A549 (cell line): ENCODE measurements at regions not wholly inside any gene's neighbourhood (a gene's known extent, or its start where the extent isn't known, plus 50 kb on each side); places are given as distances from the start of the nearest gene placed in this dataset.

Experiments used
- ATAC-seq, 2 experiments: fragments of 200-7000 bp in 1 of 2; fragments of >200 bp in 1 of 2; cut with Nextera tagmentation in 1 of 2; cut with Tn5 transposase in 1 of 2; 3 replicates each; pipeline versions ENCODE4 v1.8.0 to v1.9.1; 2018 to 2020; ENCODE audit warnings: mild to moderate bottlenecking in 1 of 2, moderate library complexity in 1 of 2
- CTCF ChIA-PET: fragments of 300-600 bp; sonication (Branson Sonifier 250); formaldehyde crosslinking; extraction: SDS; loops from one replicate; lab custom pipeline; 2021; ENCODE audit warnings: antibody characterized with exemption, inconsistent platforms; lab: Yijun Ruan, JAX
- POLR2A ChIA-PET: fragments of 350-600 bp; formaldehyde crosslinking; extraction: SDS; loops from one replicate; lab custom pipeline; 2021; ENCODE audit warnings: antibody characterized with exemption, inconsistent platforms; lab: Yijun Ruan, JAX
- DNase-seq, 2 experiments: peaks; one replicate each; pipeline versions ENCODE4 v3.0.0 to v3.0.0-alpha.2; 2011 to 2016; ENCODE audit warnings: low read depth in 1 of 2, low spot score in 1 of 2
- FAIRE-seq: peaks from 2 replicates; lab custom pipeline; 2011; peaks lifted over from hg19 to GRCh38; lab: Jason Lieb, UNC
- H3K27ac ChIP-seq, 2 experiments: fragments of >200 bp; sonication (Bioruptor Twin); formaldehyde crosslinking; 3 replicates each; pipeline ENCODE4 v1.5.1; 2016 to 2017
- H3K4me1 ChIP-seq: fragments of >200 bp; sonication (Bioruptor Twin); formaldehyde crosslinking; 3 replicates; pipeline ENCODE4 v1.6.1; 2016
- H3K4me2 ChIP-seq: fragments of >200 bp; sonication (Bioruptor Twin); formaldehyde crosslinking; 3 replicates; pipeline ENCODE4 v1.6.1; 2016
- H3K4me3 ChIP-seq: fragments of >200 bp; sonication (Bioruptor Twin); formaldehyde crosslinking; 3 replicates; pipeline ENCODE4 v1.5.1; 2016
- H3K9me3 ChIP-seq: fragments of >200 bp; sonication (Bioruptor Twin); formaldehyde crosslinking; 3 replicates; pipeline ENCODE4 v1.6.1; 2016
- BHLHE40 ChIP-seq: IDR thresholded peaks from 2 replicates; pipeline ENCODE4 v1.6.1; 2012; ENCODE audit warnings: low read depth, low read length, inconsistent platforms
- CBX2 ChIP-seq: fragments of 200-600 bp; sonication (generic); IDR thresholded peaks from 2 replicates; pipeline ENCODE4 v1.6.1; 2016; ENCODE audit warnings: low read depth, mild to moderate bottlenecking, borderline replicate concordance
- CBX8 ChIP-seq: fragments of 200-600 bp; sonication (generic); IDR thresholded peaks from 2 replicates; pipeline ENCODE4 v1.6.1; 2016
- CHD2 ChIP-seq: fragments of 150-350 bp; IDR thresholded peaks from 2 replicates; pipeline ENCODE4 v1.6.1; 2014; ENCODE audit warnings: low read length; ENCODE audit not compliant: partially characterized antibody
- EHMT2 ChIP-seq: fragments of 200-600 bp; sonication (generic); IDR thresholded peaks from 2 replicates; pipeline ENCODE4 v1.6.1; 2016; ENCODE audit warnings: antibody characterized with exemption, low read depth, mild to moderate bottlenecking, moderate library complexity
- EP300 ChIP-seq, 2 experiments: fragments of >200 bp; sonication (Bioruptor Twin); formaldehyde crosslinking; IDR thresholded peaks; 2 replicates in 1 of 2; 3 replicates in 1 of 2; pipeline ENCODE4 v1.6.1; 2016 to 2017
- FOXS1 ChIP-seq: fragments of 250-450 bp; sonication (Bioruptor Pico); IDR thresholded peaks from 2 replicates; pipeline ENCODE4 v1.5.0; 2020; ENCODE audit warnings: mild to moderate bottlenecking, moderate library complexity
- GATA3 ChIP-seq: IDR thresholded peaks from 2 replicates; pipeline ENCODE4 v1.6.1; 2012; ENCODE audit warnings: borderline replicate concordance
- HEYL ChIP-seq: fragments of 250-450 bp; sonication (Bioruptor Pico); IDR thresholded peaks from 2 replicates; pipeline ENCODE4 v1.8.0; 2021; ENCODE audit warnings: mild to moderate bottlenecking, moderate library complexity
- HMGXB4 ChIP-seq: fragments of 250-450 bp; sonication (Bioruptor Pico); IDR thresholded peaks from 2 replicates; pipeline ENCODE4 v1.5.0; 2021; ENCODE audit warnings: mild to moderate bottlenecking, moderate library complexity, borderline replicate concordance
- HOXA7 ChIP-seq: fragments of 250-450 bp; sonication (Bioruptor Pico); IDR thresholded peaks from 2 replicates; pipeline ENCODE4 v1.5.0; 2020; ENCODE audit warnings: mild to moderate bottlenecking, moderate library complexity
- HOXB13 ChIP-seq: fragments of 250-450 bp; sonication (Bioruptor Pico); IDR thresholded peaks from 2 replicates; pipeline ENCODE4 v1.5.0; 2020; ENCODE audit warnings: low read depth, mild to moderate bottlenecking, moderate library complexity
- JUNB ChIP-seq: fragments of >200 bp; sonication (Bioruptor Twin); formaldehyde crosslinking; IDR thresholded peaks from 2 replicates; pipeline ENCODE4 v1.6.1; 2016
- KDM1A ChIP-seq: fragments of 200-600 bp; sonication (generic); IDR thresholded peaks from 2 replicates; pipeline ENCODE4 v1.6.1; 2016; ENCODE audit warnings: low read depth, mild to moderate bottlenecking
- KDM5A ChIP-seq: fragments of 200-600 bp; sonication (generic); IDR thresholded peaks from 2 replicates; pipeline ENCODE4 v1.6.1; 2016; ENCODE audit warnings: antibody characterized with exemption, mild to moderate bottlenecking
- MAFK ChIP-seq: fragments of 450-650 bp; IDR thresholded peaks from 2 replicates; pipeline ENCODE4 v1.6.1; 2014; ENCODE audit not compliant: partially characterized antibody
- MAZ ChIP-seq: fragments of 150-350 bp; IDR thresholded peaks from 2 replicates; pipeline ENCODE4 v1.6.1; 2014; ENCODE audit warnings: antibody characterized with exemption, low read depth, low read length, borderline replicate concordance
- MYC ChIP-seq: IDR thresholded peaks from 2 replicates; pipeline ENCODE4 v1.6.1; 2012; ENCODE audit warnings: mild to moderate bottlenecking, inconsistent platforms, low read length, improper control_type of control experiment, borderline replicate concordance
- NPAS2 ChIP-seq: fragments of 250-450 bp; sonication (Bioruptor Pico); IDR thresholded peaks from 2 replicates; pipeline ENCODE4 v1.8.0; 2022; ENCODE audit warnings: mild to moderate bottlenecking, moderate library complexity, borderline replicate concordance
- NR3C1 ChIP-seq: fragments of >200 bp; sonication (Bioruptor Twin); formaldehyde crosslinking; IDR thresholded peaks from 3 replicates; pipeline ENCODE4 v1.6.1; 2017
- PHF8 ChIP-seq: fragments of 200-600 bp; sonication (generic); IDR thresholded peaks from 2 replicates; pipeline ENCODE4 v1.6.1; 2016; ENCODE audit warnings: low read depth, mild to moderate bottlenecking, antibody characterized with exemption, moderate library complexity, borderline replicate concordance
- POLR2A ChIP-seq: IDR thresholded peaks from 2 replicates; pipeline ENCODE4 v1.6.1; 2012; ENCODE audit warnings: mild to moderate bottlenecking, low read length
- POLR2AphosphoS2 ChIP-seq: conservative IDR thresholded peaks from 2 replicates; pipeline ENCODE4 v1.6.1; 2012; ENCODE audit warnings: low read length, improper control_type of control experiment, inconsistent platforms
- RAD21 ChIP-seq, 2 experiments: fragments of >200 bp in 1 of 2; sonication (Bioruptor Twin) in 1 of 2; formaldehyde crosslinking in 1 of 2; IDR thresholded peaks in 1 of 2; conservative IDR thresholded peaks in 1 of 2; 2 replicates in 1 of 2; 3 replicates in 1 of 2; pipeline ENCODE4 v1.6.1; 2012 to 2018; ENCODE audit warnings: inconsistent platforms in 1 of 2
- RFX5 ChIP-seq: fragments of 450-650 bp; IDR thresholded peaks from 2 replicates; pipeline ENCODE4 v1.7.1; 2014; ENCODE audit warnings: antibody characterized with exemption, mild to moderate bottlenecking, moderate library complexity
- SMC3 ChIP-seq: fragments of >200 bp; sonication (Bioruptor Twin); formaldehyde crosslinking; IDR thresholded peaks from 3 replicates; pipeline ENCODE4 v1.6.1; 2018; ENCODE audit warnings: inconsistent platforms
- SREBF2 ChIP-seq: fragments of 450-650 bp; IDR thresholded peaks from 2 replicates; pipeline ENCODE4 v1.6.1; 2014; ENCODE audit warnings: mild to moderate bottlenecking, moderate library complexity
- TP53 ChIP-seq: fragments of 250-450 bp; sonication (Bioruptor Pico); IDR thresholded peaks from 2 replicates; pipeline ENCODE4 v1.5.0; 2021; ENCODE audit warnings: mild to moderate bottlenecking, moderate library complexity
- ZNF302 ChIP-seq: fragments of 250-450 bp; sonication (Bioruptor Pico); IDR thresholded peaks from 2 replicates; pipeline ENCODE4 v1.9.0; 2021; ENCODE audit warnings: inconsistent platforms, mild to moderate bottlenecking, moderate library complexity
- ZSCAN20 ChIP-seq: fragments of 250-450 bp; sonication (Bioruptor Pico); IDR thresholded peaks from 2 replicates; pipeline ENCODE4 v1.8.0; 2022; ENCODE audit warnings: mild to moderate bottlenecking, moderate library complexity
- WGBS: methylation state at CpG from one replicate; pipeline ENCODE4 v1.1.6; 2017; ENCODE audit errors: missing lambda C conversion rate; 5-methylcytosine and 5-hydroxymethylcytosine counted together
- TF ChIP-seq, protein P1 (sequence below): fragments of >200 bp; sonication (Bioruptor Twin); formaldehyde crosslinking; IDR thresholded peaks from 2 replicates; pipeline ENCODE4 v1.6.1; 2016
- TF ChIP-seq, protein P2 (sequence below): fragments of 450-650 bp; IDR thresholded peaks from 2 replicates; pipeline ENCODE4 v1.6.1; 2014; ENCODE audit warnings: antibody characterized with exemption
- TF ChIP-seq, protein P3 (sequence below): IDR thresholded peaks from 2 replicates; pipeline ENCODE4 v1.6.1; 2012; ENCODE audit warnings: low read depth, borderline replicate concordance
- TF ChIP-seq, protein P4 (sequence below): fragments of 200-600 bp; sonication (generic); IDR thresholded peaks from 2 replicates; pipeline ENCODE4 v1.6.1; 2016; ENCODE audit warnings: antibody characterized with exemption, mild to moderate bottlenecking, moderate library complexity

GRCh38 chr3:118736107-118736506, 298.5 kb downstream of the IGSF11 start:
- DNase-seq (no peak), FAIRE-seq (no peak), ATAC-seq (no peak)
- ChIA-PET CTCF (no interaction called here), POLR2A (no interaction called here)
- Histone ChIP-seq H3K4me3 (no peak overlapping the region), H3K4me2 (no peak overlapping the region), H3K9me3 (no peaks in the 10 kb centered on the region), H3K27ac (no peak overlapping the region), H3K4me1 (no peaks in the 10 kb centered on the region)
- WGBS = 0% methylated on average over 2 of the region's 2 CpGs
- TF ChIP-seq NPAS2 (CRISPR knock-in tag) = no peak
- no peak for TF ChIP-seq POLR2A
- no peak for TF ChIP-seq PHF8
- TF ChIP-seq RAD21 (conservative IDR thresholded peaks at IDR 0.05 in 1 of 2, IDR thresholded peaks at IDR 0.05 in 1 of 2) = no peak
- no peak for TF ChIP-seq HEYL (CRISPR knock-in tag)
- no peak for TF ChIP-seq CBX8
- no peak for TF ChIP-seq MAZ
- no peak for TF ChIP-seq HMGXB4 (CRISPR knock-in tag)
- TF ChIP-seq HOXA7 (CRISPR knock-in tag) = no peak
- no peak for TF ChIP-seq ZSCAN20 (CRISPR knock-in tag)
- TF ChIP-seq, protein P1, sequence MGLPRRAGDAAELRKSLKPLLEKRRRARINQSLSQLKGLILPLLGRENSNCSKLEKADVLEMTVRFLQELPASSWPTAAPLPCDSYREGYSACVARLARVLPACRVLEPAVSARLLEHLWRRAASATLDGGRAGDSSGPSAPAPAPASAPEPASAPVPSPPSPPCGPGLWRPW = no peak
- no peak for TF ChIP-seq MYC
- TF ChIP-seq CBX2 = no peak
- no peak for TF ChIP-seq EP300 (IDR thresholded peaks at IDR 0.05)
- TF ChIP-seq, protein P2, sequence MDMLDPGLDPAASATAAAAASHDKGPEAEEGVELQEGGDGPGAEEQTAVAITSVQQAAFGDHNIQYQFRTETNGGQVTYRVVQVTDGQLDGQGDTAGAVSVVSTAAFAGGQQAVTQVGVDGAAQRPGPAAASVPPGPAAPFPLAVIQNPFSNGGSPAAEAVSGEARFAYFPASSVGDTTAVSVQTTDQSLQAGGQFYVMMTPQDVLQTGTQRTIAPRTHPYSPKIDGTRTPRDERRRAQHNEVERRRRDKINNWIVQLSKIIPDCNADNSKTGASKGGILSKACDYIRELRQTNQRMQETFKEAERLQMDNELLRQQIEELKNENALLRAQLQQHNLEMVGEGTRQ = no peak
- no peak for TF ChIP-seq CHD2
- TF ChIP-seq EHMT2 = no peak
- TF ChIP-seq HOXB13 (CRISPR knock-in tag) = no peak
- TF ChIP-seq ZNF302 (CRISPR knock-in tag) = no peak

DNA sequence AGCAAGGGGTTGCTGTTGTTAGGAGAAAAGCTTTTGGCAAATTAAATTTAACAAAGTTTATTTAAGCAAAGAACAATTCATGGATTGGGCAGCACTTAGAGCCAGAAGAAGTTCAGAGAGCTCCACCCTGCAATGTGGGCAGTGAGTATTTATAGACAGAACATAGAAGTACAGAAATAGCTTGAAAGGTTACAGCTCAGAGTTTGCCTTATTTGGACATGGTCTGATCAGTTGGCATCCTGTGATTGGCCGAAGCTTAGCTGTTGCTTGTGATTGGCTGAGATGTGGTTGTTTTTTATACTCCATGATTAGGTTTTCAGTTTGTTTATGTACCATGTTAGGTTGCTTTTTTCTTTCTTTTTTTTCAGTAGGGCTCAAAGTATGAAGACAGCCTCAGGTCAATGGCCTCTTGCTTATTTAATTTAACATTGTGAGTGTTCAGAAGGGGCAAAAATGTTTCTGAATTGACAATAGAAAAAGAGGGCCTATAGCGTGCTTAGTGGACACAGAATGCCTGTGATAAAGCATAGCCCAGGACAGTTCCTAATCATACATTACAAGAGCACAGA, 293.8 kb downstream of the IGSF11 start:
- no peak for DNase-seq
- no peaks in the 10 kb centered on the region for H3K4me1 ChIP-seq
- H3K27ac ChIP-seq = no peak overlapping the region
- no peak for ATAC-seq
- no peak overlapping the region for H3K4me3 ChIP-seq
- no peak for FAIRE-seq
- 4% methylated on average over 2 of the region's 2 CpGs for WGBS
- ChIA-PET CTCF (no interaction called here), POLR2A (no interaction called here)
- H3K4me2 ChIP-seq = no peak overlapping the region
- TF ChIP-seq KDM5A (no peak), KDM1A (no peak), MAFK (no peak), POLR2AphosphoS2 (no peak), CBX8 (no peak), BHLHE40 (no peak), JUNB (no peak), EP300 (IDR thresholded peaks at IDR 0.05) (no peak), SREBF2 (no peak), CBX2 (no peak), RFX5 (no peak), TP53 (no peak), NR3C1 (no peak), SMC3 (no peak), GATA3 (no peak), MAZ (no peak), FOXS1 (CRISPR knock-in tag) (no peak), EHMT2 (no peak)
- TF ChIP-seq, protein P3, sequence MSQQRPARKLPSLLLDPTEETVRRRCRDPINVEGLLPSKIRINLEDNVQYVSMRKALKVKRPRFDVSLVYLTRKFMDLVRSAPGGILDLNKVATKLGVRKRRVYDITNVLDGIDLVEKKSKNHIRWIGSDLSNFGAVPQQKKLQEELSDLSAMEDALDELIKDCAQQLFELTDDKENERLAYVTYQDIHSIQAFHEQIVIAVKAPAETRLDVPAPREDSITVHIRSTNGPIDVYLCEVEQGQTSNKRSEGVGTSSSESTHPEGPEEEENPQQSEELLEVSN = no peak
- TF ChIP-seq, protein P4, sequence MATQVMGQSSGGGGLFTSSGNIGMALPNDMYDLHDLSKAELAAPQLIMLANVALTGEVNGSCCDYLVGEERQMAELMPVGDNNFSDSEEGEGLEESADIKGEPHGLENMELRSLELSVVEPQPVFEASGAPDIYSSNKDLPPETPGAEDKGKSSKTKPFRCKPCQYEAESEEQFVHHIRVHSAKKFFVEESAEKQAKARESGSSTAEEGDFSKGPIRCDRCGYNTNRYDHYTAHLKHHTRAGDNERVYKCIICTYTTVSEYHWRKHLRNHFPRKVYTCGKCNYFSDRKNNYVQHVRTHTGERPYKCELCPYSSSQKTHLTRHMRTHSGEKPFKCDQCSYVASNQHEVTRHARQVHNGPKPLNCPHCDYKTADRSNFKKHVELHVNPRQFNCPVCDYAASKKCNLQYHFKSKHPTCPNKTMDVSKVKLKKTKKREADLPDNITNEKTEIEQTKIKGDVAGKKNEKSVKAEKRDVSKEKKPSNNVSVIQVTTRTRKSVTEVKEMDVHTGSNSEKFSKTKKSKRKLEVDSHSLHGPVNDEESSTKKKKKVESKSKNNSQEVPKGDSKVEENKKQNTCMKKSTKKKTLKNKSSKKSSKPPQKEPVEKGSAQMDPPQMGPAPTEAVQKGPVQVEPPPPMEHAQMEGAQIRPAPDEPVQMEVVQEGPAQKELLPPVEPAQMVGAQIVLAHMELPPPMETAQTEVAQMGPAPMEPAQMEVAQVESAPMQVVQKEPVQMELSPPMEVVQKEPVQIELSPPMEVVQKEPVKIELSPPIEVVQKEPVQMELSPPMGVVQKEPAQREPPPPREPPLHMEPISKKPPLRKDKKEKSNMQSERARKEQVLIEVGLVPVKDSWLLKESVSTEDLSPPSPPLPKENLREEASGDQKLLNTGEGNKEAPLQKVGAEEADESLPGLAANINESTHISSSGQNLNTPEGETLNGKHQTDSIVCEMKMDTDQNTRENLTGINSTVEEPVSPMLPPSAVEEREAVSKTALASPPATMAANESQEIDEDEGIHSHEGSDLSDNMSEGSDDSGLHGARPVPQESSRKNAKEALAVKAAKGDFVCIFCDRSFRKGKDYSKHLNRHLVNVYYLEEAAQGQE = no peak
- no peaks in the 10 kb centered on the region for H3K9me3 ChIP-seq
